SK-N-SH (cell line): ENCODE measurements at regions not wholly inside any gene's neighbourhood (a gene's known extent, or its start where the extent isn't known, plus 50 kb on each side); places are given as distances from the start of the nearest gene placed in this dataset.

ENCODE experiments used
- CTCF ChIA-PET: fragments of 300-600, 350-600 bp; formaldehyde crosslinking; extraction: SDS; loops from one replicate; lab custom pipeline; 2021; lab: Yijun Ruan, JAX
- POLR2A ChIA-PET: fragments of 350-600 bp; sonication (Branson Sonifier 250); formaldehyde crosslinking; extraction: SDS; loops from one replicate; lab custom pipeline; 2020; ENCODE audit warnings: antibody characterized with exemption, inconsistent platforms; lab: Yijun Ruan, JAX
- DNase-seq: peaks from one replicate; pipeline ENCODE4 v3.0.0; 2012
- H2AFZ ChIP-seq: fragments of 200-600 bp; sonication (generic); 2 replicates; pipeline ENCODE4 v1.8.1; 2016; ENCODE audit warnings: antibody characterized with exemption, mild to moderate bottlenecking, low read depth
- H3F3A ChIP-seq: fragments of 200-600 bp; sonication (generic); replicated peaks from 2 replicates; pipeline ENCODE3; 2016; ENCODE audit warnings: antibody characterized with exemption, mild to moderate bottlenecking; ENCODE audit not compliant: insufficient read depth
- H3K27ac ChIP-seq, 2 experiments: fragments of 200-500 bp in 1 of 2; fragments of 200-600 bp in 1 of 2; sonication (Bioruptor generic) in 1 of 2; sonication (generic), shearing (Covaris generic) in 1 of 2; 2 replicates each; pipeline versions ENCODE4 v1.5.1 to v1.6.1; 2014 to 2016; ENCODE audit warnings: low read depth in 2 of 2, inconsistent platforms in 1 of 2, low read length in 1 of 2, mild to moderate bottlenecking in 1 of 2, mixed read lengths in 1 of 2
- H3K27me3 ChIP-seq: fragments of 200-600 bp; sonication (generic), shearing (Covaris generic); 2 replicates; pipeline ENCODE4 v1.6.1; 2016; ENCODE audit warnings: mixed run types; ENCODE audit not compliant: insufficient read depth
- H3K36me3 ChIP-seq, 2 experiments: fragments of 200-500 bp in 1 of 2; fragments of 200-600 bp in 1 of 2; sonication (Bioruptor generic) in 1 of 2; sonication (generic) in 1 of 2; replicated peaks in 1 of 2; 2 replicates each; pipeline versions ENCODE3 to v1.5.1; 2014 to 2016; ENCODE audit warnings: low read length in 1 of 2, mild to moderate bottlenecking in 1 of 2; ENCODE audit not compliant: insufficient read depth in 2 of 2, control insufficient read depth in 1 of 2
- H3K4me1 ChIP-seq, 2 experiments: fragments of 200-500 bp in 1 of 2; fragments of 200-600 bp in 1 of 2; sonication (Bioruptor generic) in 1 of 2; sonication (generic), shearing (Covaris generic) in 1 of 2; 2 replicates each; pipeline versions ENCODE4 v1.5.1 to v1.6.1; 2014 to 2016; ENCODE audit warnings: low read depth in 1 of 2, low read length in 1 of 2, mixed run types in 1 of 2; ENCODE audit not compliant: insufficient read depth in 2 of 2, control insufficient read depth in 1 of 2
- H3K4me2 ChIP-seq: fragments of 200-600 bp; sonication (generic), shearing (Covaris generic); 2 replicates; pipeline ENCODE4 v1.6.1; 2017; ENCODE audit warnings: mixed run types
- H3K4me3 ChIP-seq, 2 experiments: fragments of 200-500 bp in 1 of 2; fragments of 200-600 bp in 1 of 2; sonication (Bioruptor generic) in 1 of 2; sonication (generic), shearing (Covaris generic) in 1 of 2; 2 replicates each; pipeline versions ENCODE4 v1.5.1 to v1.8.1; 2014 to 2016; ENCODE audit warnings: low read depth in 2 of 2, inconsistent platforms in 1 of 2, low read length in 1 of 2, mild to moderate bottlenecking in 1 of 2, mixed read lengths in 1 of 2, moderate library complexity in 1 of 2
- H3K79me2 ChIP-seq: fragments of 200-600 bp; sonication (generic); 2 replicates; pipeline ENCODE4 v1.8.1; 2017; ENCODE audit warnings: mild to moderate bottlenecking; ENCODE audit not compliant: insufficient read depth
- H3K9ac ChIP-seq: fragments of 200-600 bp; sonication (generic); 2 replicates; pipeline ENCODE4 v1.6.1; 2017; ENCODE audit warnings: mixed run types
- H3K9me2 ChIP-seq: fragments of 200-600 bp; sonication (generic); 2 replicates; pipeline ENCODE4 v1.6.1; 2017; ENCODE audit warnings: mixed run types
- H3K9me3 ChIP-seq: fragments of 200-600 bp; sonication (generic); 2 replicates; pipeline ENCODE4 v1.6.1; 2017; ENCODE audit warnings: mixed run types, mild to moderate bottlenecking, moderate library complexity
- H4K20me1 ChIP-seq: fragments of 200-600 bp; sonication (generic); 2 replicates; pipeline ENCODE4 v1.6.1; 2017; ENCODE audit warnings: mild to moderate bottlenecking, mixed run types; ENCODE audit not compliant: insufficient read depth
- CHD2 ChIP-seq: fragments of 150-350 bp; IDR thresholded peaks from 2 replicates; pipeline ENCODE4 v1.6.1; 2018; ENCODE audit warnings: low read length; ENCODE audit not compliant: partially characterized antibody
- EP300 ChIP-seq, 2 experiments: IDR thresholded peaks; 2 replicates each; pipeline versions ENCODE4 v1.4.0 to v1.6.1; 2012; ENCODE audit warnings: borderline replicate concordance in 1 of 2, low read depth in 1 of 2, low read length in 1 of 2
- FOXM1 ChIP-seq: IDR thresholded peaks from 2 replicates; pipeline ENCODE4 v1.4.0; 2012; ENCODE audit warnings: low read depth, mild to moderate bottlenecking
- GABPA ChIP-seq: IDR thresholded peaks from 2 replicates; pipeline ENCODE4 v1.4.0; 2012; ENCODE audit warnings: low read depth, mild to moderate bottlenecking
- IRF3 ChIP-seq: fragments of 150-350 bp; IDR thresholded peaks from 2 replicates; pipeline ENCODE4 v1.6.1; 2016; ENCODE audit warnings: mild to moderate bottlenecking, low read depth, low read length
- MEF2A ChIP-seq: IDR thresholded peaks from 2 replicates; pipeline ENCODE4 v1.4.0; 2012; ENCODE audit warnings: low read depth, borderline replicate concordance
- RAD21 ChIP-seq: IDR thresholded peaks from 2 replicates; pipeline ENCODE4 v1.6.1; 2012; ENCODE audit warnings: mild to moderate bottlenecking, low read length
- REST ChIP-seq: IDR thresholded peaks from 2 replicates; pipeline ENCODE4 v1.6.1; 2012; ENCODE audit warnings: mild to moderate bottlenecking, low read depth, low read length, moderate library complexity
- TCF12 ChIP-seq: IDR thresholded peaks from 2 replicates; pipeline ENCODE4 v1.4.0; 2012
- TEAD4 ChIP-seq: IDR thresholded peaks from 2 replicates; pipeline ENCODE4 v1.4.0; 2012; ENCODE audit warnings: mild to moderate bottlenecking, borderline replicate concordance; ENCODE audit not compliant: insufficient read depth
- USF2 ChIP-seq: fragments of 150-350 bp; IDR thresholded peaks from 2 replicates; pipeline ENCODE4 v1.6.1; 2017; ENCODE audit warnings: antibody characterized with exemption, low read length, low read depth, borderline replicate concordance
- YY1 ChIP-seq: IDR thresholded peaks from 2 replicates; pipeline ENCODE4 v1.4.0; 2012; ENCODE audit warnings: low read depth, mild to moderate bottlenecking
- WGBS: methylation state at CpG from one replicate; pipeline ENCODE4 v1.1.6; 2017; ENCODE audit warnings: low lambda C conversion rate; 5-methylcytosine and 5-hydroxymethylcytosine counted together

GRCh38 chr11:11068113-11068512, 210.3 kb upstream of the ZBED5 start:
- ChIA-PET POLR2A (no interaction called here), CTCF (no interaction called here)
- 61% methylated on average over 4 of the region's 4 CpGs for WGBS

GRCh38 chr11:11065396-11065795, 207.5 kb upstream of the ZBED5 start:
- ChIA-PET POLR2A (no interaction called here), CTCF (no interaction called here)
- Histone ChIP-seq H4K20me1 (no peaks in the 10 kb centered on the region), H3K9ac (no peak overlapping the region), H2AFZ (no peak overlapping the region), H3K4me3 (no peak overlapping the region), H3F3A (no peaks in the 10 kb centered on the region), H3K4me1 (no peaks in the 10 kb centered on the region), H3K9me3 (no peaks in the 10 kb centered on the region), H3K4me2 (no peak overlapping the region), H3K36me3 (no peaks in the 10 kb centered on the region), H3K27me3 (no peaks in the 10 kb centered on the region; the same call in 1 of the 2 replicates), H3K79me2 (no peaks in the 10 kb centered on the region), H3K9me2 (no peaks in the 10 kb centered on the region), H3K27ac (no peak overlapping the region)
- DNase-seq = no peak
- no peak for TF ChIP-seq TEAD4
- TF ChIP-seq CHD2 = no peak
- no peak for TF ChIP-seq IRF3
- 38% methylated on average over 4 of the region's 4 CpGs for WGBS

More at GRCh38 chr11:11068113-11068512, 210.3 kb upstream of the ZBED5 start:
- Histone ChIP-seq H3K4me3 (no peak overlapping the region), H3K79me2 (no peaks in the 10 kb centered on the region), H3K9ac (no peak overlapping the region), H2AFZ (no peak overlapping the region), H3K4me2 (no peak overlapping the region), H3K9me2 (no peaks in the 10 kb centered on the region), H3K27me3 (no peaks in the 10 kb centered on the region; the same call in 1 of the 2 replicates), H4K20me1 (no peaks in the 10 kb centered on the region), H3K27ac (no peak overlapping the region), H3K9me3 (no peaks in the 10 kb centered on the region), H3K4me1 (no peaks in the 10 kb centered on the region), H3K36me3 (no peaks in the 10 kb centered on the region), H3F3A (no peaks in the 10 kb centered on the region)
- DNase-seq = no peak
- TF ChIP-seq USF2 (no peak), MEF2A (no peak), EP300 (IDR thresholded peaks at IDR 0.05; ENCODE audit: borderline replicate concordance in 1 of 2, low read depth in 1 of 2, low read length in 1 of 2) (no peak)

- Histone ChIP-seq H3K4me1 (no peaks in the 10 kb centered on the region), H3K4me2 (no peak overlapping the region), H3K9ac (no peak overlapping the region), H2AFZ (no peak overlapping the region), H3K27ac (no peak overlapping the region)
- 0% methylated on average over 2 of the region's 2 CpGs for WGBS
- no peak for TF ChIP-seq FOXM1
- TF ChIP-seq RAD21 = no peak
- TF ChIP-seq TCF12 = no peak
- TF ChIP-seq REST = no peak
- TF ChIP-seq MEF2A = no peak
- no peak for TF ChIP-seq YY1
- no peak for TF ChIP-seq GABPA
- TF ChIP-seq, all 33 proteins: peak for 0
- no peaks in the 10 kb centered on the region for H3K9me2 ChIP-seq
- ChIA-PET CTCF (interaction anchor here (1.3 to 2.5 kb wide), 2 partner anchors 19 to 123 kb away, joined by 4 to 7 read pairs; no protein-coding TSS in a partner anchor), POLR2A (no interaction called here)
- H3K79me2 ChIP-seq = no peaks in the 10 kb centered on the region
- no peaks in the 10 kb centered on the region for H3F3A ChIP-seq
- no peaks in the 10 kb centered on the region for H3K36me3 ChIP-seq
- no peak overlapping the region for H3K4me3 ChIP-seq
- no peaks in the 10 kb centered on the region for H4K20me1 ChIP-seq
- 0 out of 2 replicates have a peak, but pooled peaks cover 6% of the 10 kb centered on the region for H3K9me3 ChIP-seq
- DNase-seq = no peak
- H3K27me3 ChIP-seq = no peaks in the 10 kb centered on the region
Measured at GRCh38 chr11:11057472-11057854, 199.6 kb upstream of the ZBED5 start.
